GM18519 (cell line): ENCODE measurements at regions not wholly inside any gene's neighbourhood (a gene's known extent, or its start where the extent isn't known, plus 50 kb on each side); places are given as distances from the start of the nearest gene placed in this dataset.

Experiments used
- ATAC-seq: cut with Tn5 transposase; IDR thresholded peaks from one replicate; pipeline ENCODE4 v1.9.1; 2021; ENCODE audit warnings: mild to moderate bottlenecking, moderate library complexity; ENCODE audit not compliant: unreplicated experiment, low FRiP score

- peak; percentile 71 for ATAC-seq
Measured at GRCh38 chr9:95822583-95823431, 52.7 kb upstream of the ERCC6L2 start.

GRCh38 chr9:95822015-95822414 is 53.5 kb upstream of the ERCC6L2 start:
- ATAC-seq: no peak

DNA sequence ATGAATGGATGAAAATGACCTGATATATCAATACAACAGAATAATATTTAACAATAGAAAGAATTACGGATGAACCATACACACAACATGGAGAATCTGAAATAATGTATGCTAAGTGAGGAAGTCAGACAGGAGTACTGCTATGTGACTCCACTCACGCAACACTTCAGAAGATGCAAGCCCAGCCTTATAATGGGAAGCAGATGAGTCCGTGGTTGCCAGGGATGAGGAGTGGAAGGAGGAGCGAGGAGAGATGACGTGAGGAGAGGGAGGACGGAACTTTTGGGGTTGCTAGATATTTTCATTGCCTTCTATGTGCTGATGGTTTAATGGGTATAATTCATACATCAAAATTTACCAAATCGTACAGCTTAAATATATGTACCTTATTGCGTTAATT is 55.4 kb upstream of the ERCC6L2 start:
- no peak for ATAC-seq

- ATAC-seq: no peak
Measured at GRCh38 chr9:95819636-95820035, 55.9 kb upstream of the ERCC6L2 start.

GRCh38 chr9:95817205-95817604 is 58.3 kb upstream of the ERCC6L2 start:
- no peak for ATAC-seq

GRCh38 chr9:95816716-95817115 is 58.8 kb upstream of the ERCC6L2 start:
- no peak for ATAC-seq

GRCh38 chr9:95815961-95816360 is 59.5 kb upstream of the ERCC6L2 start:
- ATAC-seq: no peak

GRCh38 chr9:95815133-95815532 is 60.4 kb upstream of the ERCC6L2 start:
- ATAC-seq: no peak

DNA sequence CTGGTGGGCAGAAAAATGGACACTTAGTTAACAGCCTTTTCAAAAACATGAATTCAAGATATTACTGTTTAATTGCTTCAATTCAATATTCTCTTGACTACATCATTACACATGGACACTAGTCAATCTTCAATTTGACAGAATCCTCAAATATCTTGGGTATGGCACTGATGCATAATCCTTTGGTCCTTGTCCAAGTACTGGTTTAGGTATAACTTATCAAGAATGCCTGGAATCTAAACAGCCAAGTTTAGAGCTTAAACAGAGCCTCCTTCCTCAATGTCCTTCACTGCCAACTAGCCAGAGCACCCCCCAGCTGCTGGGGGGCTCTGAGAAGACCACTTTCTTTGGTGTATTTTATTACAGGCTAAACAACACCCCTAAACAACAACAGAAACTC is 61.6 kb upstream of the ERCC6L2 start:
- ATAC-seq: no peak

- no peak for ATAC-seq
Measured at GRCh38 chr9:95810814-95811213, 64.7 kb upstream of the ERCC6L2 start.

GRCh38 chr9:95810133-95810532 is 65.4 kb upstream of the ERCC6L2 start:
- no peak for ATAC-seq

DNA sequence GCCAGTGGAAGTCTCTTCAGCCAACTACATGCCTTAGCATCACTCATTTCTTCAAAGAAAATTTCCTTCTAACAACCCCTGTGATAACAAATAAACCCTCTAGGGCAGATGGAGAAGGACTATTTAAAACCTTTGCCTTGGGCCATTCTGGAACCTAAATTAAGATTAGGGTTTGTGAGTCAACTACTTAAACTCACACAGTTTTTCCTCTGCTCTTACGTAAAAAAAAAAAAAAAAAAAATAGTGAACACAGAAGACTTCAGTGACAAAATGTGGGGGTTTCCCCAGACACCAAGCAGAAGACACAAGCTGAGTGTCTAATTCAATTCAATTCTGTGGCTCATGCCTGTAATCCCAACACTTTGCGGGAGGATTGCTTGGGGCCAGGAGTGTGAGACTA is 65.8 kb upstream of the ERCC6L2 start:
- no peak for ATAC-seq

GRCh38 chr9:95808011-95808410 is 67.5 kb upstream of the ERCC6L2 start:
- ATAC-seq: no peak

DNA sequence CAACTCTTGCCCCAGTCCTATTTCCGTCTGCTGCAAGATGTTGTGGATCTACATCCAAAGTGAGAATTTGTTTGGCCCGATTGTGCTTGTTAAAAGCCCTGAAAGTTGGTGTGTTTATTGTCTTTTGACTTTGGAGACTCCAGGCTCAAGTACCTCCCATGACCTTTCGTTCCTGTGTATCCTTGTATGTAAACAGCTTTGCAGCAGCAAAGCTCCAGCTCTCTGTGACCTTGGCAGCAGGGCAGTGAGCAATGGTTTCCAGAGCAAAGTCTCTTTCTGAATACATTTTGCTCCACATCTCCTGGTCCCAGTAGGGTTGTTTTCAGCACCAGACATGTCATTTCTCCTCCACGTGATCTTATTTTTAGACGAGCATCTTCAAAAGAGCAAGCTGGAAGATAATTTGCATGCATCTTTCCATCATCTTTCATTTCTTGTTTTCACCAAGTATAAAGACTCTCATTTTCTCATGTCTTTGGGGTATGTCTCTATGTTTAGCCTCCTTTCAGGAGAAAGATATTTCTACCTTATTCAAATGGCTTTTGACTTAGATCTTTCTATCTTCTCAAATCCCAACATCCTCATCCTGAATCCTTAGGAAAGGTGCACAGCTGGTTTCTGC is 68.1 kb upstream of the ERCC6L2 start:
- ATAC-seq: no peak

- ATAC-seq: no peak
Measured at GRCh38 chr9:95803197-95803596, 72.3 kb upstream of the ERCC6L2 start.

DNA sequence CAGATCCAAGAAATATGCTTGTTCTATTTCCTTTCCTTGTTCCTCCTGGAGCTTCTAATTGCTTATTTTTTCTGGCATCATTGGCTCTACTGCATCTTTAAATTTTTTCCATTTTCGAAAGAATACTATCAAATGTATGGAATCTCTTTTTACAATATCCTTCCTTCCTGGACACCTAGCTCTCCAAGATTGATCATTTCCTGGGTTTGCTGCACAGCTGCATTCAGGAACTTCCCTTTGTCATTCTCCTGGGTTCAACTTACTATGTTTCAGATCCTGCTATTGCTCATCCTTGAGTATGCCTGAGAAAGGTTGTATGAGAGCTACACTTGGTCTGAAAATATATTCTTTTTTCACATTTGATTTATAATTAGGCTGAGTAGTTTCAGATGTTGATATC is 73.7 kb upstream of the ERCC6L2 start:
- no peak for ATAC-seq

DNA sequence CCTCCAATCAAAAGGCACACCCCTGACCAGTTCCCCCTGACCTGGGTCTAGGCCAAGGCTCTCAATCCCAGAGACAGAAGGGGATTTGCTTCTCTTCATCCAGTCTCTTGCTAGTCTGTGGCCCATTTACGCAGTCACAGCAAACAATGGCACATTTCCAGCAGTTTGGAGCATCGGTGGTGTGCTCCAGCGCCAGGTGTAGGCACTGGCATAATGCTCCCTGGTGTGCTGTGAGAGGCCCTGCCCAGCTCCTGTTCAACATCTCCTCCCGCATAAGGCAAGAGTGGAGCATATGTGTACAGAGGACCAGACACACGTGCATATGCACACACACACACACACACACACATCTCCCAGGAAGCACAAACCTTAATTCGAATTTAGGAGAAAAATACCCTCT is 79.5 kb upstream of the ERCC6L2 start:
- no peak for ATAC-seq

- ATAC-seq: no peak
Measured at GRCh38 chr9:95793924-95794828, 81.3 kb upstream of the ERCC6L2 start.

DNA sequence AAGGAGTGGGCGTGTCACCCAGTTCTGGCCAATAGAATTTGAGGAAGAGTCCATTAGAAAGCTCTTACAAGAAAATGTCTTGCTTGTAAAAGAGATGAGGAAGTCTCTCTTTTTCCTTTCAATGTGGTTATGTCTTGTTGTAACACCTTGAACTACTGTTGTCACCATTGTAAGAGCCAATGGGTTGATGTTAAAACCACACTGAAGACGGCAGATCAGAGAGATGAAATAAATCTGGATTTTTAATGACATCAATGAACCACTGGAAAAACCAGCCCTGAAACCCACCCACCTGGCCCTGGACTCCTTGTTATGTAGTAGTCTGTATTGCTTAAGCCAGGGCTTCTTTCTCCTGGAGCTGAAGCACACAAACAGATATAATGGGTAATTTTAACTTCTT is 83.8 kb upstream of the ERCC6L2 start:
- ATAC-seq: no peak

- ATAC-seq: no peak
Measured at GRCh38 chr9:95791286-95791685, 84.2 kb upstream of the ERCC6L2 start.

- ATAC-seq: no peak
Measured at GRCh38 chr9:95788521-95788991, 86.9 kb upstream of the ERCC6L2 start.
